Stimulated activated CD4-positive, alpha-beta T cell treated with anti-CD3 and anti-CD28 coated beads, Interleukin-1b, Interleukin-23, amount 100 ng/mL, for 24 hours (primary cell): ENCODE measurements at regions not wholly inside any gene's neighbourhood (a gene's known extent, or its start where the extent isn't known, plus 50 kb on each side); places are given as distances from the start of the nearest gene placed in this dataset.
"Not testable (repeated sequence)": the region's sequence is repeated elsewhere in the genome, so short reads cannot be mapped to it uniquely, and the experiment has no call there.

Experiments
- DNase-seq, 4 experiments: peaks; one replicate each; pipeline ENCODE4 v3.0.0-alpha.2; 2020; ENCODE audit warnings: low read depth in 4 of 4, low spot score in 1 of 4

DNA sequence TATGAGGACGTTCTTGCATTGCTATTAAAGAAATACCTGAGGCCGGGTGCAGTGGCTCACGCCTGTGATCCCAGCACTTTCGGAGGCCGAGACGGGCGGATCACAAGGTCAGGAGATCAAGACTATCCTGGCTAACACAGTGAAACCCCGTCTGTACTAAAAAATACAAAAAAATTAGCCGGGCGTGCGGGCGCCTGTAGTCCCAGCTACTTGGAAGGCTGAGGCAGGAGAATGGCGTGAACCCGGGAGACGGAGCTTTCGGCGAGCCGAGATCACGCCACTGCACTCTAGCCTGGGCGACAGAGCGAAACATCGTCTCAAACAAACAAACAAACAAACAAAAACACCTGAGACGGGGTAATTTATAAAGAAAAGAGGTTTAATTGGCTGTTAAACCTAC, 674.0 kb downstream of the BRINP1 start:
- DNase-seq = not testable (repeated sequence)

DNA sequence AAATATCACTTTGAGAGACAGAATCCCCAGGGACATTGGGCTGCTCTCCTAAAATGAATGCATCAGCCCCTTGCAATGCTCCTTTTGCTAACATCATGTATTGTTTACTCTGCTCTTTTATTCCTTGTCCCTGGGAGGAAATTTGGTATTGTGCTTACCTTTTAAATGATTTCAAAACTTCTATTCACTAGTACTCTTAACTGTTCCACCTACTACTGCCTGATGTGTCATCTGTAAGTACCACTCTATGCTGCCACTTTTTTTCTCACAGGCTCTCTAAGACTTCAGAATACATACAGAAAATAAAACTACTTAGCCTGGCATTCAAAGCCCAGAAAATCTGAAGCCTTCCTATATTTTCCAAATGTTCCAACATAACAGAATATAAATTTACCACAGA, 667.2 kb downstream of the BRINP1 start:
- DNase-seq = no peak

DNA sequence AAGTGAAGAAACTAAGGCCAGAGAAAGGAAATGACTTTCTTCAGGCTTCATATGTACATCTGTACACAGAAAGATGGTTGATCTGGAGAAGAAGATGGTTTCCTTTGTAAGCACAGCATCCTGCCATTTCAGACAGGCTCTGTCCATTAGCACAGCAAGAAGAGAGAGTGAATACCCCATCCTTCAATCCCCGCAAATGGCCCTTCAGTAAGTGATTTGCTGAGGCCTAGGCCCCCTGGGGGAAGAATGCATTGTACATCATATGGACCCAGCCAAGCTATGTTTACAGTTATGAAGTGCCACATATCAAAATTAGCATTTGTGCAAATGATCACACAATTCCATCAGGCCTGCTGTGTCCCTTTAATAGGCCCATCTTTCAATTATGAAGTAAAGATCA, 657.4 kb downstream of the BRINP1 start:
- no peak for DNase-seq

DNA sequence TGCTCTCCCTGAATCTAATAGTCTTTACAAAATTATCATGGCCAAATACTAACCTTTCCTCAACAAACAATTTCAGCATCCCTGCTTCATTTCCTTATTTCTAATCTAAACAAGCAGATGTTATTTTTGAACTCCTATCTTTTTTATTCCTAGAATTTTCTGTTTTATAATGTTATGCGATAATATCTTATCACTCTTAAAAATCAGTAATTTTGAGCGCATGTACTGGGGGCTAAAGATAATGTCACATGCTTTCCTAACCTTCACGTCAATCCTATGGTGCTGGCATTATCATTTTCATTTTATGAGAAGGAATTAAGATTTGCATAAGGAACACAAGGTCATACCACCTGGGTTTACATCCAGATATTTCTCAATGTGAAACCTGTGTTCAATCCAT, 648.0 kb downstream of the BRINP1 start:
- DNase-seq = no peak

DNA sequence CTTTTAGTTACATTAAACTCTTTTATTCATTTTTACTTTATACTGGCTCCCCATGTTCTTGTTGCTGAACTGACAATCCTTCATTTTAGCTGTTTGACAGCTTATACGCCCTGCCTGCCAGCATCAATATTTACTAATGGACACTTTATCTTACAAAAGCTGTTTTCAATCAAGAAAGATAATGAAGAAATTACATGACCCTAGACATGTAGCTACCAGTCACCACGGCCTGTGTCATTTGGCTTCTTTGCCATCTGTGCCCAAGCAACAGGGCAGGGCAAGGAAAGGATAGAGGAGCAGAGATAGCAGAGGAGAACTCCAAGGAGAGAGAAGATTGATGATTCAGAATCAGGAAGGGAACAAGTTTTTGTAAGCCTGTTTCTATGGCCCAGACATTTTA, 647.3 kb downstream of the BRINP1 start:
- no peak for DNase-seq

DNA sequence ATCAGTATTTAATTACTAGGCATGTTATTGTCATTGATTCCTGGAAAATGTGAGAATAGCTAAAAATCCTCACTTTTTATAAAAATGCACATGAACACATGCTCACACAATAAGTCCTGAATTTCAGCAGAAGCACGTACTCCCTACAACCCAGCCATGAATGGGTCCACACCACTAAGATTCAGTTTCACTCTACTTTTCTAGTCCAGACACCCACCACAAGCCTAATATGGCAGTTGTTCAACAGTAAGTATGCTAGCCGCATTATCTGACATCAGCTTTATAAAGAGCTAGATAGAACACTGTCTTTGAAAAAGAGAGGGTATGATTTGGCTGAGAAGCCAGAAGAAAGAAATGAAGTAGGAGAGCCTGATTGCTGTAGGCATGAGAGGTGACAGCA, 639.3 kb downstream of the BRINP1 start:
- no peak for DNase-seq

DNA sequence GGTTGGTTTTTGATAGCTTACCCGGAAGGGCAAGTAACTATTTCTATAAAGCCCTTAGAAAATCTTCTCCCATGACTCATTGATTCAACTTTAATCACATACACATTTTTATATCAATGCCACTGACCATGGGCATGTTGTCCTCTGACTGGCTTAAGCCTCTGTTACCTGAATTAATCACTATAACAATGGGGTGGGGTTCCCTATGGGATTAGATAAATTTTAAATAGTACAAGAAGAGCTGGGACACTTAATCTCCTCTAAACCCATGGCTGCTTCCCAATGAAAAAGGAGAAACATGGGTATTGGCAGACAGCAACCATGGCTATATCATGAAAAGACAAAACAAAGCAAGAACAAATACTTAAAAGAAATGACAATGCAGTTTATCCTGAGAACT, 636.2 kb downstream of the BRINP1 start:
- DNase-seq = no peak

DNA sequence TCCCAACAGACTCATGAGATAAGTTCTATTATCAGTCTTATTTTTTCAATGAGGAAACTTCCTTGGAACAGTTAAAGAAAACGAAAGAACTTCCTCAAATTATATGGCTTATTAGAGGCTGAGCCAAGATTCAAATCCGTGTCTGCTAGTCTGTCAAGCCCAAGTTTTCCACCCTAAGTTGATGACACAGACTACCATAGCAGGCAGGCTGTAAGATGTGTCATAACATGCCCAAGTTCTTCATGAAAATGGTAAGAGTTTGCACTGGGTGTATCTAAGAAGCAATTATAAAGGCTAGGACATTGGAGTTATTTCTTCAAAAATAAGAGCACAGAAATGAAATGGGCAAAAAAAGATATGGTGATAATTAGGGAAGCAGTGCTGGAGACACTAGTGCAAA, 634.5 kb downstream of the BRINP1 start:
- no peak for DNase-seq

DNA sequence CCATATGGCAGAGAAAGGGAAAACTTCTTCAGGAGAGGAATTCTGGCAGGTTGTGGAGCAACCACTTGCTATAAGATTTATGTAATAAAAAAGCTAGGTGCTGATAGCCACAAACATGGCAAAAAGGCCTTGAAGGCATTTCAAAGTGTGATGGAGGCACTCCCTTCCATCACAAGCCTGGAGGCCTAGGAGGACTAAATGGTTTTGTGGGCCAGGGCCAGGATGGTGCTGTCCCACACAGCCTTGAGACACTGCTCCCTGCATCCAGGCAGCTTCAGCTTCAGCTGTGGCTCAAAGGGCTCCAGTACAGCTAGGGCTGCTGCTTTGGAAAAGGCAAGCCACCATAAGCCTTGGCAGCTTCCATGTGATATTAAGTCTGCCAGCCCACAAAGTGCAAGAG, 632.8 kb downstream of the BRINP1 start:
- no peak for DNase-seq

DNA sequence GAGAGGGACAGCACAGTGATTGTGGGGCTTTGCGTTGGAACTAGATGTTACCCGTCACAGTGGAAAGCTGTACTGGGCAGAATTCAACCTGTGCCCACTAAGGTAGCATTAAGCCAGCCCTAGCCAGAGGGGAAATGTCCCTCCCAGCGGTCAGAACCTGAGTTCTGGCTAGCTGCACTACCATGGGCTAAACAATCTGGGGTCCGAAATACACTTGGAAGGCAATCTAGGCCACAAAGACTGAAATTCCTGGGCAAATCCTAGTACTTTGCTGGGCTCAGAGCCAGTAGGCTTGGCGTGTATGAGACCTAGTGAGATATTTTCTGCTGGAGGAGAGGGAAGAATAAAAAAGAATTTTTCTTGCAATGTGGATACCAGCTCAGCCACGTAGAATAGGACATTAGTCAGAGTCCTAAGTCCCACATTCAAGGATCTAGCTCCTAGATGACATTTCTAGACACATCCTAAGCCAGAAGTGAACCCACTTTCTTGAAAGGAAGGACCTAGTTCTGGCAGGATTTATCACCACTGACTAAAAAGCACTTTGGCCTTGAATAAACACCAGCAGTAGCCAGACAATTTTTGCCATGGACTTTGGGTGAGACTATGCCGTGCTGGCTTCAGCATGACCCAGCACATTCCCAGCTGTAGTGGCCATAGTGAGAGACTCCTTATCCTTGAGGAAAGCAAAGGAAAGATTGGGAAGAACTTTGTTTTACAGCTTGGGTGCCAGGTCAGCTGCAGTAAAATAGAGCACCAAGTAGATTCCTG, 618.0 kb downstream of the BRINP1 start:
- no peak for DNase-seq

DNA sequence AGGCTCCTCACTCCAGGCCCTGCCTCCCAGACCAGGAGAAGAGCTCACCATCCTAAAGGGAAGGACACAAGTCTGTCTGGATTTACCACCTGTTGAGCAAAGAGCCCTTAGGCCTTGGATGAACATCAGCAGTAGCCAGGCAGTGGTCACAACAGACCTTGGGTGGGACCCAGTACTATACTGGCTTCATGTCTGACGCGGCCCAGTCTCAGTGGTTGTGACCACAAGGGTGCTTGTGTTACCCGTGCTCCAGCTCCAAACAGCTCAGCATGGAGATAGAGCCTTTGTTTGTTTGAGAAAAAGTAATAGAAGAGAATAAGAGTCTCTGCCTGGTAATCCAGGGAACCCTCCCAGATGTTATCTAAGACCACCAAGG, 617.4 kb downstream of the BRINP1 start:
- DNase-seq = no peak

DNA sequence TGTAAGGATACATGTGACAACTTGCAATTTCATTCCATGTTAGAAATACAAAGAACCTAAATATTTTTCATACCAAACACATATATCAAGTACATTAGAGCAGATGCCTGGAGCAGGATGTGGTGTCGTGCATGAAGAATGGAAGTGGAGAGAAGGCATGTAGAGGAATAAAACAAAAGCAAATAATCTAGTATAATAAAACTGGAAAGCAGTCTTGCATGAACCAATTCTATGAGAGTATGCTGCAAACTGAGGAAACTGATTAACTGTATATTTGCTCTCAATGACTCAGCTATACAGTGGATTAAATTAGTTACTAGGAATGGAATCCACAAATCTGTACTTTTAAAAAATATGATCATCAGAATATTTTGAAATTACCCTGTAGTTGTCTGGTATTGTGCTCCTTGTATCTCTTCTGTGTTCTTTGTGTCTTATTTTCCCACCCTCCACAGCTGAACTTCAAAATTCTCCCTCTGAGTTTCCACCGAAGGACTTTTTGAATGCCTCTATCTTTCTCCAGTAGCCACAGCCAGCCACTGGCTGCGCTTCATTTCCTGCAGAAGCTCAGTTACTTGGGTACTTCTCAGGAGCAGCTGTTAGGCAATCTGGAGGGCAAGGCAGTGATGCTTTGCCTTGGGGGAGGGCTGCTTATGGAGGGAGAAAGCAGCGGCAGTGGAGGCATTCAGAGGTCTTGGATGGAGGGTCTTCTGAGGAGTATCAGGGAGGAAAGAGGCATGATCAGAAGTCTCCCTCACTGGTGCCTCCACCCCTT, 608.0 kb downstream of the BRINP1 start:
- no peak for DNase-seq

DNA sequence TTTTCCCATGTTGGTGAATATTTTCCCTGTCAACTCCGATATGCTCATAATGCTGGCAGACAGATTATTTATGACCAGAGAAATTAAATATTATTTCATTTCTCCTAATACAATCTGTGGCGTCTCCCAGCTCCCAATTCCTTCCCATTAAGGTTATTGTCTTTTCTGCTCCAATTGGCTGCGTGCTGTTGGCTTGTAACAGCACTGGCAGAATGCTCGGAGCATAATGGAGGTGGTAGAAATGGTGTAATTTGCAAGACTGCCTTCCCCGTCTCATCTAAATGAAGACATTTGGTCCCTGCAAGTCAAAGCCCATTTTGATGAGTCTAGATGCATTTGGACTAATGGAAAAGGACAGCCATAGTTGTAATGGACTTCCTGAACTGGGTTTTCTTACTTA, 601.7 kb downstream of the BRINP1 start:
- DNase-seq = no peak

DNA sequence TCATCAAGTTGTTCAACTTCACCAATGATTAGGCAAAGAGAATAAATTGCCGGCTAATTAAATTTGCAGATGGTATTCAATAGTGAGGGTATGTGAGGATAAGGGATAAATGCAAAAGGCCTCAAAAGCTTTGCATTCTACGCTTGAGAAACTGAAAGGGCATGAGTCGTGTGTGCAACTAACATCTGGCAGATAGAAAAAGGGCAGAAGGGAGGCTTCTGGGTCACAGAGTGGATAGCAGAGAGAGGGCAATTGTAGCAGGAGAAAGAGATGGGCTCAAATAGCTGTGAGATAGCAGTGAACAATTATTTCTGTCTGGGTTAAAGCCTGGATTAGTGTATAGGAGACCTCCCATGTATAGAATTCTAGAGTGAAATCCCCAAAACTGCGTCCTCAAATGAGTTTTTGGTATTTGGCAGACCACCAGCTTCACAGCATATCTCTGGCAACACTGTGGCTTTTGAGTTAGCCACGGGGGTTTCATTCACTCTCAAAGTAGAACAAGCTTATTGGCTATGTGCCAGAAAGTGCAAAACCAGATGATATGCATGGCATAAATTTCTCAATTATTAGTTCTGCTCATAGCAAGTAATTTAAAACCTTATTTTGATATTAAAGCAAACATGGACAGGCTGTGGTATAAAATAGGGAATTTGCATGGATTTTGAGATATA, 586.3 kb downstream of the BRINP1 start:
- DNase-seq = no peak

DNA sequence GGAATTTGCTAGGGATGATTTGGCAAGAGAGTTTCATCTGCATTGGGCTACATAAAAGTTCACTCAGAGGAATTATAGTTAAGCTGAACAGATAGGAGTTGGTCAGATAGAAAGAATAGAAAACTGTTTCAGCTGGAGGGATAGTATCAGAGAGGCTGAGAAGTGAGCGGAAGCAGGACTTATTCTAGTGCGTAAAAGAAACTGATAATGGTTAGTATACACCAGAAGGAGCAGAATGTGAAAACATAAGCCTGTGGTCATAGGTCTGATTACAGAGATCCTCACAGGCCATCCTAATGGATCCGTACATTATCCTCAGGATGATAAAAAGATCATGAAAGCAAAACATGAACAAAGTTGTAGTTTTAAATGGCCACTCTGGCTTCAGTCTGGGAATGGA, 585.2 kb downstream of the BRINP1 start:
- no peak for DNase-seq

DNA sequence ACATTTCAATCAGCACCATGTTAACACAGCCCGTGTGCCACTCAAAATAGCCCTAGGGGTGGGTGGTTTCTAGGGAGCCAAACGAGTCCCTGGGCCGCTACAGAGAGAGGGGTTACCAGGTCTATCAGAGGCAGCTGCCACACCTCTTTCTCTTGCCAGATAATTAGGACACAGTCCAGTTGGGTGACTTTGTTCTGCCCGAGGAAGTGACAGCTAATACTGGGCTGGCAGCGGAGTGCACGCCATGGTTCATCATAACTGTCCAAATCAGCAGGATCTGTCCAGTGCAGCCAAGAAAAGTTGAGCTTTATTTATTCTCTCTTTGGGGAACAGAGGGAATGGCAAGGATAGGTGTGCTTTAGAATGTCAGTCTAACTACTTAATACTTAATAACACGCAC, 583.8 kb downstream of the BRINP1 start:
- DNase-seq = no peak

DNA sequence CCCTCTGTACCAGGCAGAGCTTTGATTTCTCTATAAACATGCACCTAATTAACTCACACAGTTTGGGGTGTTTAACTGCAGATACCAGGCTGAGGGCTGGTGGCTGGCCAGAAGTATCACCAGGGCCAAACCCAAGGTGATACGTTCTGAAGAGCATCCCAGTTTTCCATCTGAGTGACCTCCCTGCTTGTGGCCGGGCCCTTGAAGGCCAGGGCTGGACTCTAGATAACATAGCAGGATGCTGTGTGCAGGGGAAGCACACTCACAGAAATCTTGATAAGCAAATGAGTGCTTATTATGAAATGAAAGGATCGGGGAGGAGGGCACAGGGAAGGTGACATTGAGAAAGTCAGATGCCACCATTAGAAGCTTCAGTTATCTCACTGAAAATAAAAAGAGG, 582.4 kb downstream of the BRINP1 start:
- no peak for DNase-seq

DNA sequence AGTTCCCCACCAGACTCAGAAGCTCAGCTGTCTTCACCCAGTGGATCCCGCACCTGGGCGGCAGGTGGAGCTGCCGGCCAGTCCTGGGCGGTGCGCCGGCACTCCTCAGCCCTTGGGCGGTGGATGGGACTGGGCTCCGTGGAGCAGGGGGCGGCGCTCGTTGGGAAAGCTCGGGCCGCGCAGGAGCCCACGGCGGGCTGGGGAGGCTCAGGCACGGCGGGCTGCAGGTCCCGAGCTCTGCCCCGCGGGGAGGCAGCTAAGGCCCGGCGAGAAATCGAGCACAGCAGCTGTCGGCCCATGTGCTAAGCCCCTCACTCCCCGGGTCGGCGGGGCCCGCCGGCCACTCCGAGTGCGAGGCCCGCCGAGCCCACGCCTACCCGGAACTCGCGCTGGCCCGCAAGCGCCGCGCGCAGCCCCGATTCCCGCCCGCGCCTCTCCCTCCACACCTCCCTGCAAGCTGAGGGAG, 560.0 kb downstream of the BRINP1 start:
- DNase-seq = no peak

DNA sequence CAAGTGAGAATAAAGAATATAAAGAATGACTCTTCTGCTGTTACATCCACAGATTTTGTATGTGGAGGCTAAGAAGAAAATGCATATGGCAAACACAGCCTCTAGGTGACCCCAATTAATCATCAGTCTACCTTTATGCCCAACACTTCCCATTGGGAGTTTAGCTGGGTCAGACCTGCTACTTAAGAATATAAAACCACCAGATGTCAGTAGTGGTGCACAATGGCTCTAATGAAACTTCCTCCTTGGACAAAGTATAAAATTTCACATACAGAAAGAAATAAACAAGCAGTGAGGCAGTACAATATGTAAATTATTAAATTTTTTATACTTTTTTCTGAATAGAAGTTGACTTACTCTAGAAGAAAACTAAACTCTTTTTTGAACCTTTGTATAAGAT, 539.9 kb downstream of the BRINP1 start:
- no peak for DNase-seq

DNA sequence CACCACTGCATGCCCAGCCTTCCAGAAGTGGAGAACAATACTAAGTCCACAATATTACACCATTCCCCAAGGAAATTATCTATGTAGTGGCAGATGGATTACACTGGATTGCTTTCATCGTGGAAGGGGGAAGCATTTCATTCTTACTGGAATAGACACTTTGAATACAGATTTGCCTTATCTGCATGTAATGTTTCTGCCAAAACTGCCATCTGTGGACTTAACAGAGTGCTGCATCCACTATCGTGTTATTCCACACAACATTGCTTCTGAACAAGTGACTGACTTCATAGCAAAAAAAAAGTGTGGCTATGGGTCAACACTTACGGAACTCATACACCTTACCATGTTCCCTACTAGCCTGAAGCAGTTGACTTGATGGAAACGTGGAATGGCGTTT, 536.9 kb downstream of the BRINP1 start:
- no peak for DNase-seq

DNA sequence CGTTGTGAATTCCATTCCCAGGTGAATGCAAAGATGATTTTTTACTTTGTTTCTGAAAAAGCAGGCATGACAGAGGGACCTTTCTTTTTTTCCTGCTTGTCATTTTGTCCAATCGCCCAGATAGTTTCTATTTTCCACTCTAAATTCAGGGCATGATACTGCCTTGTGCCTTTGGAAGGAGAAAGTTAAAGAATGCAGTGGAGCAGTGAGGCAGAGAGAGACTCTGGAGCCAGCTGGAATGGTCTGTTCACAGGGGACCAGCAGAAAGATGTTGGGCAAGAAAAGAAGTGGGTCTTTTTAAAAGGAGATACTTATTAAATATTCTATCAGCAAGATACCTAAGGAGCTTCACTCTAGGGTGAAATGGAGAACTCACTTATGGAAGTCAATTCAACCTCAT, 532.3 kb downstream of the BRINP1 start:
- DNase-seq = no peak

DNA sequence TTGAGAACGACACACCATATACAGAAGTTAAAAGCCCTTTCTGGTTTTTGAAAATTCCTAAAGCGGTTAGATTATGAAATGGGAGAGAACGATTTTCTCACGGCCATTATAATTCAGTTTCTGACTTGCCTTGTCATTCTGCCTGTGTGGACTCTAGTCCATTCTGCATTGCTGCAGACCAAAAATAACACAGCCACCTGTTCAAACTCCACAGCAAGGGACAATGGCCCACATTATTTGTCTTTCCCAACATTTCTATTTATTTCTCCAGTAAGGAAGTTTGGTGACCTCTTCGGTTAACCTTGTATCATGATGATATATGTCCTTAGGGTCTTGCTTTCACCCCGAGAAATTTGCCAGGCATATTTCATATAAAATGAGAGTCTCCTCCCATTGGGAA, 497.7 kb downstream of the BRINP1 start:
- no peak for DNase-seq
